NCI-H2171 treated with DMSO at 0.1 percent for 48 hours (cell line): ENCODE measurements at regions not wholly inside any gene's neighbourhood (a gene's known extent, or its start where the extent isn't known, plus 50 kb on each side); places are given as distances from the start of the nearest gene placed in this dataset.
"Not testable (repeated sequence)": the region's sequence is repeated elsewhere in the genome, so short reads cannot be mapped to it uniquely, and the experiment has no call there.

Experiments
- DNase-seq: peaks from one replicate; lab custom pipeline; 2025; lab: John Stamatoyannopoulos, UW

- DNase-seq: not testable (repeated sequence)
These were observed 202.3 kb downstream of the LIPI start for GRCh38 chr21:14008436-14008835.

GRCh38 chr21:14008006-14008405 is 202.7 kb downstream of the LIPI start:
- DNase-seq: not testable (repeated sequence)

- not testable (repeated sequence) for DNase-seq
These were observed 204.6 kb downstream of the LIPI start for GRCh38 chr21:14006144-14006543.

- not testable (repeated sequence) for DNase-seq
These were observed 223.5 kb downstream of the LIPI start for GRCh38 chr21:13986996-13987958.

GRCh38 chr21:13985865-13986863 is 224.6 kb downstream of the LIPI start:
- not testable (repeated sequence) for DNase-seq

GRCh38 chr21:13985137-13985864 is 225.5 kb downstream of the LIPI start:
- not testable (repeated sequence) for DNase-seq

- DNase-seq: not testable (repeated sequence)
These were observed 226.0 kb downstream of the LIPI start for GRCh38 chr21:13984728-13985127.

- DNase-seq: not testable (repeated sequence)
These were observed 229.3 kb downstream of the LIPI start for GRCh38 chr21:13981176-13982087.

GRCh38 chr21:13980115-13980662 is 230.6 kb downstream of the LIPI start:
- DNase-seq: peak; percentile 76

- not testable (repeated sequence) for DNase-seq
These were observed 231.1 kb downstream of the LIPI start for GRCh38 chr21:13979608-13980007.

GRCh38 chr21:13974582-13974981 is 236.2 kb downstream of the LIPI start:
- not testable (repeated sequence) for DNase-seq

- DNase-seq: not testable (repeated sequence)
These were observed 240.9 kb downstream of the LIPI start for GRCh38 chr21:13969853-13970252.

- DNase-seq: not testable (repeated sequence)
These were observed 241.8 kb downstream of the LIPI start for GRCh38 chr21:13969002-13969401.

GRCh38 chr21:13963259-13963658 is 247.5 kb downstream of the LIPI start:
- DNase-seq: not testable (repeated sequence)

- DNase-seq: no peak
These were observed 273.5 kb downstream of the LIPI start for GRCh38 chr21:13937236-13937635.

GRCh38 chr21:13936033-13936937 is 274.5 kb downstream of the LIPI start:
- DNase-seq: not testable (repeated sequence)

GRCh38 chr21:13935396-13936032 is 275.2 kb downstream of the LIPI start:
- not testable (repeated sequence) for DNase-seq

GRCh38 chr21:13934887-13935342 is 275.8 kb downstream of the LIPI start:
- not testable (repeated sequence) for DNase-seq
